GM12865 (cell line): ENCODE measurements at regions not wholly inside any gene's neighbourhood (a gene's known extent, or its start where the extent isn't known, plus 50 kb on each side); places are given as distances from the start of the nearest gene placed in this dataset.

Source experiments
- DNase-seq: peaks from one replicate; pipeline ENCODE4 v3.0.0; 2010; ENCODE audit warnings: low read depth
- H3K4me3 ChIP-seq: 2 replicates; pipeline ENCODE4 v1.5.1; 2011; ENCODE audit warnings: mild to moderate bottlenecking, low read depth, low read length, control low read depth
- CTCF ChIP-seq: IDR thresholded peaks from 2 replicates; pipeline ENCODE4 v1.5.1; 2011; ENCODE audit warnings: low read length, control low read depth, low read depth, inconsistent platforms; ENCODE audit not compliant: insufficient read depth; ENCODE audit errors: missing control alignments

GRCh38 chr1:96164053-96164452 is 557.5 kb upstream of the PTBP2 start:
- TF ChIP-seq CTCF: no peak
- no peak for DNase-seq
- no peak overlapping the region for H3K4me3 ChIP-seq

DNA sequence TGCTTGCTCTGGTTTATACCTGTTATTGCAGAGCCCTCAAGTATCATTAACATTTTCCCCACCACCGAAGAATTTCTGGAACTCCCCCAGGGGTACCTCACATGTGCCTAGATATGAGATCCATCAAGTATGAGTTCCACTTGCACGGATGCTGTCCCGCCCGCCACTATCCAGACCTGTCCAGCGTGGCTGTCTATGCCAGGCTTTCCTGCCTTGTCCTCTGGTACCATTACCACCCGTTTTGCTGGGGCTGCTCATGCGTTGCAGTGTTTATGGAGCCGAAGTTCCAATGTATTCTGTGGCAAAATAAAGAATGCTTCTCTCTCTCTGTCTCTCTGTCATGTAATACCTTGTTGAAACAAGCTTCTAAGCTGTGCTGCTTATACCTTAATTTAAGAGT is 543.5 kb upstream of the PTBP2 start:
- H3K4me3 ChIP-seq: no peak overlapping the region
- TF ChIP-seq CTCF: no peak
- no peak for DNase-seq

DNA sequence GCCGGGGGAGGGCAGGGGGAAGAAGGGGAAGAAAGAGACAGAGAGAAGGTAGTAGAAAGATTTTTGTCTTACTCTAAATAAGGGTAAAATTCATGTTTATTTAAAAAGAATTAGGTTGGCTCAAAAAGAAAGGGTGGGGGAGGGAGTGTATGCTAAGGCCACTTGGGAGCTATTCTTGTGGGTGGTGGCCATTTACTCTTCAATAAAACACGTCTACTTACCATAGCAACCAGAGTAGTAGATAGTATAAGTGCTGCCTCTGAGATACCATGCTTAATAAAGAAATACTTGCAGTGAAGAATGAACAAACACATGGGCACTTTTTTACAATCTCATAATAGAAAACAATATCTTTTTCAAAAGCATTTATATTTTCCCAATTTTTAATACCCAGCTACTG is 538.1 kb upstream of the PTBP2 start:
- DNase-seq: no peak
- no peak overlapping the region for H3K4me3 ChIP-seq
- no peak for TF ChIP-seq CTCF

DNA sequence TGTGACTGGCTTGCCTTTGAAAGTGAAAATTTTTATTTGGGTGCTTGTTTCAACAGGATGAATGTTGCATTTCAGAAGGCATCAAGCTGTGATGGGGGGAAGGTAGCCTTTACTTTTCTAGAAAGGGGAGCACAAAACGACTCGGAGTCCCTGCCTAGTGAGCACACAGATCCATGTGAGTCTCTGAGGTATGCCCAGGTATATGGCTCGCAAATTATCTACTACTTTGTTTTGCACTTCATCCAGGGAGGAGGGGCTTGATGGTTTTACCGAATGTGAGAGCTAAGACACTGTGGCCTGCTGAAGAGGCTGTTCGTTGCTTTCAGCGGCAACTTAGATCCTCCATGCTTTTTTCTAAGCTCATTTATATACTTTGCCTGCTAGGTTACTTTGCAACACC is 537.7 kb upstream of the PTBP2 start:
- DNase-seq: no peak
- H3K4me3 ChIP-seq: no peak overlapping the region
- TF ChIP-seq CTCF: no peak

DNA sequence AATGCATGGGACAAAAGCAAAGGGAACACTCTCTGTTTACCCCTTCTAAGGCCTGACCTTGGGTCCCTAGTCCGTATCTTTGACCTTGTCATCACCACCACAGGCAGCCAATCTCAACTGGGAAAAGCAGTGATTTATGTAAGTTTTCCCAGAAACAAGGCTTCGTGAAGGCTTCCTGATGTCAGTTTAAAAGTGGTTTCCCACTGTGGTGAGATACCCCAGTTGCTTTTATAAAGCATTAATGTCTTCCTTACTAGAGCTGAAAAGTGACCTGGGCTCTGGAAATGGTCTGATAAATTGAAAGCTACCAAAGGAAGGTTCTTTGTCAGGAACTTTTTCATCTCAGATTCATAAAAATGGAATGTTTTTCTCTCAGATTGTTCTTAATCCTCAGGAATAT is 536.4 kb upstream of the PTBP2 start:
- no peak for TF ChIP-seq CTCF
- no peak overlapping the region for H3K4me3 ChIP-seq
- DNase-seq: no peak

- no peak overlapping the region for H3K4me3 ChIP-seq
- TF ChIP-seq CTCF: no peak
- no peak for DNase-seq
These were observed 534.6 kb upstream of the PTBP2 start for GRCh38 chr1:96187020-96187419.

GRCh38 chr1:96191165-96191564 is 530.4 kb upstream of the PTBP2 start:
- H3K4me3 ChIP-seq: no peak overlapping the region
- no peak for DNase-seq
- TF ChIP-seq CTCF: no peak
